GM19438 (cell line): ENCODE measurements at regions not wholly inside any gene's neighbourhood (a gene's known extent, or its start where the extent isn't known, plus 50 kb on each side); places are given as distances from the start of the nearest gene placed in this dataset.

Experiments used
- ATAC-seq: cut with Tn5 transposase; IDR thresholded peaks from one replicate; pipeline ENCODE4 v1.9.1; 2021; ENCODE audit warnings: low read depth; ENCODE audit not compliant: unreplicated experiment

- no peak for ATAC-seq
Observed at GRCh38 chr4:98210281-98210680, 50.9 kb upstream of the RAP1GDS1 start.

- ATAC-seq = no peak
Observed at GRCh38 chr4:98209111-98209510, 52.1 kb upstream of the RAP1GDS1 start.

- peak; percentile 59 for ATAC-seq
Observed at GRCh38 chr4:98204236-98204553, 57.0 kb upstream of the RAP1GDS1 start.

GRCh38 chr4:98203332-98204235 lies 57.6 kb upstream of the RAP1GDS1 start:
- peak; percentile 70 for ATAC-seq

GRCh38 chr4:98202907-98203306 lies 58.3 kb upstream of the RAP1GDS1 start:
- no peak for ATAC-seq

- no peak for ATAC-seq
Observed at GRCh38 chr4:98199247-98199646, 56.0 kb upstream of the STPG2 start.

GRCh38 chr4:98195005-98195404 lies 51.7 kb upstream of the STPG2 start:
- ATAC-seq = no peak

GRCh38 chr4:98193459-98194105 lies 50.3 kb upstream of the STPG2 start:
- no peak for ATAC-seq
